ENCODE measurements at regions not wholly inside any gene's neighbourhood (a gene's known extent, or its start where the extent isn't known, plus 50 kb on each side); places are given as distances from the start of the nearest gene placed in this dataset.

DNA sequence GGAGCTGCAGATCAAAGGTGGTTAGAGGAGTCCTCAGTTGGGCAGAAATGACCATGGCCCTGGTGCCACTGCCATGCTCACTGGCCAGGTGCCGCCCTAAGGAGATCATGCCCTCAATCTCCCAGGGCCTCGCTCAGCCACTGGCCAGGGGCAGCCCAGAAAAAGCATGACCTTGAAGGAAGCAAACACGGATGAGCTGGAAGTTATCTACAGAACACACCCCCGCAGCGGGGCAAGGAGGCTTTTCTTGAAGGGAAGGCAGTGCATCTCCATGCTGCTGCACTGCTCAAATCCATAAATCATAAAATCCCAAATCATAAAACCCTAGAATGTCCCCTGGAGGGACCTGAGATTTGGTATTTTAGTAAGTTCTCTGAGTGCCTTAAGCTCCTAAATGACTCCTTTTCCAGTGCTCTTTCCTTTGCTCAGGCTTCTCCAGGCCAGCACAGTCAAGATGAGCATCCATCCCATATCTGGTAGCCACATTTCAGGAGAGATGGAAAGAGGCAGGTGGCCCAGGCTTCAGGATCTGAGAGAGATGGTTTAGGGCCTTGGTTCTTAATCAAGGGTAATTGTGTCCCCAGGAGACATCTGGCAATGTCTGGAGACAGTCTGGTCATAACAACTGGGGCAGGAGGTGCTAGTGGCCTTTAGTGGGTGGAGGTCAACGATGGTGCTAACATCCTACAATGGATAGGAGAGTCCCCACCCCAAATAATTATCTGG lies 217.3 kb downstream of the RBM19 start:
- Mint-ChIP-seq H3K27ac (no peak overlapping the region), H3K4me3 (no peak overlapping the region), H3K9me3 (ENCODE audit: low read depth) (no peaks in the 10 kb centered on the region), H3K27me3 (peaks cover 14% of the 10 kb centered on the region), H3K36me3 (ENCODE audit: low read depth) (no peaks in the 10 kb centered on the region), H3K4me1 (no peaks in the 10 kb centered on the region)
- no peak for ATAC-seq
- ChIA-PET CTCF (no interaction called here), POLR2A (no interaction called here)
- no peak for DNase-seq
- intact Hi-C loops (cut with DNase I, micrococcal nuclease): no loop called here

DNA sequence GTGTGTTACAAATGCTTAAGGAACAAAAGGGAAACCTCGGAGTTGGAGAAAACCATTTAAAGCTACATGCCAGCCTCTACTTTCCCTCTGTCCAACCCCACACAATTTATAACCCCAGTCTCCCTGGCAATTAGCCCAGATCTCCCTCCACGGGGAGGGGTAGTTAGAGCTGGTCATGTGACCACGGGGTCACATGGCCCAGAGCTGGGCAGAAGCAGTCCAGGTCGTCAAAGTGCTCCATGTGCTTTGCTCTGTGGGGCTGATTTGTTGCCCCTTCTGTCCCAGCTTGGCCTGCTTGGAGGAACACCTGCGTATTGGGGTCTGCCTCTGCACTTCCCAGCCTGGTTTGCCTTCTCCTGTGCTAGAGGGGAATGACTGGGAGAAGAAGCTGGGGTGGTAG lies 219.1 kb downstream of the RBM19 start:
- intact Hi-C loops (cut with DNase I, micrococcal nuclease): no loop called here
- DNase-seq (no peak), ATAC-seq (no peak)
- no peaks in the 10 kb centered on the region for H3K36me3 Mint-ChIP-seq (ENCODE audit: low read depth)
- no peak overlapping the region for H3K27ac Mint-ChIP-seq
- no peaks in the 10 kb centered on the region for H3K4me1 Mint-ChIP-seq
- H3K27me3 Mint-ChIP-seq: peaks cover 14% of the 10 kb centered on the region
- no peaks in the 10 kb centered on the region for H3K9me3 Mint-ChIP-seq (ENCODE audit: low read depth)
- ChIA-PET POLR2A (no interaction called here), CTCF (interaction anchor here (0.8 kb wide), 1 partner anchor 452 kb away, joined by 3 read pairs; no protein-coding TSS in a partner anchor)
- H3K4me3 Mint-ChIP-seq: no peak overlapping the region

DNA sequence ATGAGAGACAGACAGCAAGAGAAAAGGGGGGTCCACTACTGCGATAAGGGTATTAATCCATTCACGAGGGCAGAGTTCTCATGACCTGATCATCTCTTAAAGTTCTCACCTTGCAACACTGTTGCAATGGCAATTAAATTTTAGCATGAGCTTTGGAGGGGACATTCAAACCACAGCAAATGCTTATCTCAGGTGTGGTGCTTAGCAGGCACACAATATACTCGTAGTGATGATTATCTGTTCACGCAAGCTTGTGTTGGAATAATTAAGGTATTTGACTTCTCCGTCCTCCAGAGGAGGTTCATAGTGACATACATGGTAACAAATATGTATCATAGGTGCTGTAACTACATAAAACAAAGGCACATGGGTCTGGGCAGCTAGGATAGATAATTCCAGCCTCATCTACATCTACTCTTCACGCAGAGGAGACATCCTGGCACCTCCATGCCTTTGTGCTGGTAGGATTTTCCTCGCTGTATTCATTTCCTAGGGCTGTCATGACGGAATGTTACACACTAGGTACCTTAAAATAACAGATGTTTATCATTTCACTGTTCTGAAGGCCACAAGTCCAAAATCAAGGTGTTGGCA lies 221.2 kb downstream of the RBM19 start:
- DNase-seq (no peak), ATAC-seq (no peak)
- POLR2A ChIA-PET: no interaction called here
- H3K27me3 Mint-ChIP-seq: peaks cover 21% of the 10 kb centered on the region
- CTCF ChIA-PET: no interaction called here
- H3K9me3 Mint-ChIP-seq (ENCODE audit: low read depth): no peaks in the 10 kb centered on the region
- no peaks in the 10 kb centered on the region for H3K36me3 Mint-ChIP-seq (ENCODE audit: low read depth)
- intact Hi-C loops (cut with DNase I, micrococcal nuclease): no loop called here
- no peak overlapping the region for H3K4me3 Mint-ChIP-seq
- no peak overlapping the region for H3K27ac Mint-ChIP-seq
- H3K4me1 Mint-ChIP-seq: no peaks in the 10 kb centered on the region

DNA sequence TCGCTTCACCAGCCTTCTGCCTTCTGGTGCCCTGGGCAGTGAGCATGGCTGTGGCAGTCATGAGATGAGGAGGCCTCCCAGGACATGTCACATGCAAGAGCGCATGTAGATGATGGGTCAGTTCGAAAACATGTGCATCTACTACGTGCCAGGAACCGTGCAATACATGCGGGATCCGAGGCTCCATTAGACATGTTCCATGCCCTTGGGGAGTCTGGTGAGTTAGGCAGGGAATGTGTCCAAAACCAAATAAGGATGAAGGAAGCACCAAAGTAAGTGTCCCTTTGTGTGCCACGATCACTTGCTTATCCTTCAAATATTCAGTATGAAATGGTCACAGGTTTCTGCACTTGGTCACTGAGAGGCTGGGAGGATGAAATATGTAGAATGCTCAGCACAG lies 223.3 kb downstream of the RBM19 start:
- intact Hi-C loops (cut with DNase I, micrococcal nuclease): no loop called here

DNA sequence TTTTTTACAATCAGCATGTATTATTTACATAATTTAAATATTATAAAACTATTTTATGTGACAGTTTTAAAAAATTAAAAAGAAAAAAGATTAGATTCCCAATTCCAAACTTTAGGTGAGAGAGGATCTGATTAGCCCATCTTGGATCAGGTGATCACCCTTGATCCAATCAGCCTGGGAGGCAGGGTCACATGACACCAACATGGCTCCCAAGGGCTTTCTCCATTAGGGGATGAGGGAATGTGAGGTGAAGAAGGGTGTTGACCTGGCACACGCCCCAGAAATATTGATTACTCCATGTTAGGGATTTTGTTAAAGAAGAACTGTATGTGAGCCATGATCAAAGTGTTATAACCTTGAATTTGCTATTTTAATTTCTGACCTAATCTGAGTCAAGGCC lies 225.4 kb downstream of the RBM19 start:
- intact Hi-C loops (cut with DNase I, micrococcal nuclease): no loop called here
- CTCF ChIA-PET: interaction anchor here (0.6 kb wide), 1 partner anchor 100 kb away, joined by 3 read pairs; no protein-coding TSS in a partner anchor
- no peaks in the 10 kb centered on the region for H3K4me1 Mint-ChIP-seq
- ATAC-seq (no peak), DNase-seq (no peak)
- H3K9me3 Mint-ChIP-seq (ENCODE audit: low read depth): no peaks in the 10 kb centered on the region
- H3K27me3 Mint-ChIP-seq: peaks cover 17% of the 10 kb centered on the region
- no peak overlapping the region for H3K4me3 Mint-ChIP-seq
- POLR2A ChIA-PET: no interaction called here
- no peaks in the 10 kb centered on the region for H3K36me3 Mint-ChIP-seq (ENCODE audit: low read depth)
- no peak overlapping the region for H3K27ac Mint-ChIP-seq

More for the DNA sequence above, 223.3 kb downstream of the RBM19 start:
- Mint-ChIP-seq H3K9me3 (ENCODE audit: low read depth) (no peaks in the 10 kb centered on the region), H3K4me3 (no peak overlapping the region), H3K4me1 (no peaks in the 10 kb centered on the region), H3K36me3 (ENCODE audit: low read depth) (no peaks in the 10 kb centered on the region), H3K27me3 (peaks cover 20% of the 10 kb centered on the region), H3K27ac (no peak overlapping the region)
- ChIA-PET POLR2A (no interaction called here), CTCF (no interaction called here)
- ATAC-seq (no peak), DNase-seq (no peak)

DNA sequence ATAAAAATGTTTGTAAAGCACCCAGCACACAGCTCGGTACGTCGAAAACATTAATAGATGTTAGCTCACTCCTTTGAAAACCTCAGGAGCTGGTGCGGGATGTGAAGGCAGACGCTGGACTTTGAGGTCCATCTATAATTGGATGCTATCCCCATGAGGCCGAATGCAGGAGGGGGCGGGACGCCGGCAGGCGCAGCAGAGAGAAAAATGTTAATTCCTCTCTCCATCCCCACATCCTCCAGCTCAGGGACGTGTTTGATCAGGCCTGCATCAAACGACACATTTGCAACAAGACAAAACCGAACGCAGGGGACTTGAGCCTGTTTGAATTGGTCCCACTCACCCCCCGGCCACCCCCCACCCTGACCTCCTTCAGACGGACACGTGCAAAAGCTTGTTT lies 231.0 kb downstream of the RBM19 start:
- H3K4me3 Mint-ChIP-seq: no peak overlapping the region
- intact Hi-C loops (cut with DNase I, micrococcal nuclease): no loop called here
- no peak for DNase-seq
- no peaks in the 10 kb centered on the region for H3K4me1 Mint-ChIP-seq
- no peak for ATAC-seq
- POLR2A ChIA-PET: no interaction called here
- CTCF ChIA-PET: no interaction called here
- H3K36me3 Mint-ChIP-seq (ENCODE audit: low read depth): no peaks in the 10 kb centered on the region
- H3K27me3 Mint-ChIP-seq: peaks cover 7% of the 10 kb centered on the region
- no peaks in the 10 kb centered on the region for H3K9me3 Mint-ChIP-seq (ENCODE audit: low read depth)
- no peak overlapping the region for H3K27ac Mint-ChIP-seq

DNA sequence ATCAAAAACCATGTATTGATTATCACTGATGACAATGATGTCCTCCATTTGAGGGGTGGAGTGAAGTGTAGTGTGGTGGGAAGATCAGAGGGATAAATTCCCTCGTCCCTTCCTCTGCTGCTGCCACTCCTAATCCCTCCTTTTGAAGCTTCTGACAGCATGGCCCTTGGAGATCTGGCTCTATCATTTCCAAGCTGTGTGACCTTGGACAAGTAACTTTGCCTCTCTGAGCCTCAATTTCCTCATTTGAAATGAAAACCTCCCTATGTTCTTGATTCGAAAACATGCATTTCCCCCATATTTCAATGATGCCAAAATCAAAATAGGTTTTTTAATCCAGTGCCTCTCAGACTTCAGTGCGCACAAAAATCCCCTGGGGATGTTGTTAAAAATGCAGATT lies 231.6 kb downstream of the RBM19 start:
- intact Hi-C loops (cut with DNase I, micrococcal nuclease): no loop called here
- Mint-ChIP-seq H3K27ac (no peak overlapping the region), H3K4me3 (no peak overlapping the region), H3K36me3 (ENCODE audit: low read depth) (no peaks in the 10 kb centered on the region), H3K27me3 (peaks cover 5% of the 10 kb centered on the region), H3K9me3 (ENCODE audit: low read depth) (no peaks in the 10 kb centered on the region), H3K4me1 (no peaks in the 10 kb centered on the region)
- CTCF ChIA-PET: no interaction called here
- POLR2A ChIA-PET: no interaction called here
- no peak for DNase-seq
- no peak for ATAC-seq

DNA sequence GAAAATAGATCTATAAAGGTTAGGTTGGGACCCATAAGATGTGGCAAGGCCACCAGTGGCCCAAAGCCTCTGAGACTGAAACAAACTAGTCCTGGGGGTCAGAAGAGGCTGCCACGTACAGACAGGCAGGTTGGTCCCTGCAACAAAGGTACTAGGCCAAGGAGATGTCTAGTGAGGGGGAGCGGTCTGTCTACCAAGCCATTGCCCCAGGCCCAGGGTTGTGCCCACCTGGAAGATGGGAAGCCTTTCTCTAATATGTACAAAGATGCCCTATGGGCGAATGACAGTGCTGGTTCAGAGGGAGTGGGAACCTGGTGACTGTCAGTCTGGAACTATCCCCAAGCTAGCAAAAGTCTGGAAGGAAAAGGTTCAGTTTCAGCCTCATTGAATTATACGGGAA lies 233.2 kb downstream of the RBM19 start:
- ChIA-PET POLR2A (no interaction called here), CTCF (no interaction called here)
- no peak for ATAC-seq
- Mint-ChIP-seq H3K36me3 (ENCODE audit: low read depth) (no peaks in the 10 kb centered on the region), H3K4me1 (no peaks in the 10 kb centered on the region), H3K27ac (no peak overlapping the region), H3K27me3 (peaks cover 1% of the 10 kb centered on the region), H3K9me3 (ENCODE audit: low read depth) (no peaks in the 10 kb centered on the region), H3K4me3 (no peak overlapping the region)
- DNase-seq: no peak
- intact Hi-C loops (cut with DNase I, micrococcal nuclease): no loop called here

DNA sequence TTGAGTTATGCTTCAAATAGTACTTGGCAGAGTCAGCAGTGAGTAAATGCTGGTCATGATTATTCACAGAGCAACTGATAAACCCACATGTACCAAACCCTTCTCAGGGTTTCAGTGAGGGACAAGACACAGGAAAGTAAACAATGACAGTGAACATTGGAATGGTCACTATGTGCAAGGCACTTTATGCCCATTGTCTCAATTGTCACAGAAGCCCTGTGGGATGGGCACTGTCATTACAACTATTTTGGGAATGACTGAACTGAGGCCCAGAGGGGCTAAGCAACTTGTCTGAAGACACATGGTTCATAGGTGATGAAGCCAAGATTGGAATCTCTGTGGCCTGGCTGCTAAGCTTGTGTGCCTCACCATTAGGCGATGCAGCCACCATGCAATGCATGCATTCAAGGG lies 238.5 kb downstream of the RBM19 start:
- DNase-seq (no peak), ATAC-seq (no peak)
- Mint-ChIP-seq H3K9me3 (ENCODE audit: low read depth) (no peaks in the 10 kb centered on the region), H3K27me3 (peaks cover 2% of the 10 kb centered on the region), H3K36me3 (ENCODE audit: low read depth) (no peaks in the 10 kb centered on the region), H3K4me3 (no peak overlapping the region), H3K4me1 (no peaks in the 10 kb centered on the region), H3K27ac (no peak overlapping the region)
- intact Hi-C loops (cut with DNase I, micrococcal nuclease): no loop called here
- ChIA-PET CTCF (no interaction called here), POLR2A (no interaction called here)

DNA sequence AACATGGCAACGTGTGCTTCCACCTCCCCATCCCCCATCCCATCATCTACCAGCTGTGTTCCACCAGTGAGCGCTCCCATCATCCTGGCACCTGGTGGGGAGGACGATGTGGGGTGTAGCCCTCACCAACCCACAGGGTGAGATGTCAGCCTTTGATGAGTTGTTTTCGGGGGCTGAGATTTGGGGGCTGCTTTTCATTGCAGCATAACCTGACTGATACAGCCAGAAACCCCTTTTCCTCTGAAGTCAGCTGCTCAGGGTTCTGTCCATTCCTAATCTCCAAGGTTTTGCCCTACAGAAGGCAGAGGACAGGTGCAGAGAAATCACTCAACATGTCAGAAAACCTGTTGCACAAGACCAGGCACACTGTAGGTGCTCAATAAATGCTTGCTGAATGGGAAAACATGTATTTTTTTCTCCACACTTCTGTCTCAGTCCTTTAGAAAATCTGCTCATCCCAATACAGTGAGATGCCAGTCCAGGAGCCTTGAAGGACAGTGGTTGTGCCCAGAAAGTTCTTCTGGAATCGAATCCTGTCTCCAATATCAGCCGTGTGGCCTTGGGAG lies 239.8 kb downstream of the RBM19 start:
- Mint-ChIP-seq H3K36me3 (ENCODE audit: low read depth) (no peaks in the 10 kb centered on the region), H3K9me3 (ENCODE audit: low read depth) (no peaks in the 10 kb centered on the region), H3K27me3 (peaks cover 4% of the 10 kb centered on the region), H3K27ac (no peak overlapping the region), H3K4me1 (no peaks in the 10 kb centered on the region), H3K4me3 (no peak overlapping the region)
- intact Hi-C loops (cut with DNase I, micrococcal nuclease): no loop called here
- ChIA-PET CTCF (no interaction called here), POLR2A (no interaction called here)
- no peak for DNase-seq
- no peak for ATAC-seq

DNA sequence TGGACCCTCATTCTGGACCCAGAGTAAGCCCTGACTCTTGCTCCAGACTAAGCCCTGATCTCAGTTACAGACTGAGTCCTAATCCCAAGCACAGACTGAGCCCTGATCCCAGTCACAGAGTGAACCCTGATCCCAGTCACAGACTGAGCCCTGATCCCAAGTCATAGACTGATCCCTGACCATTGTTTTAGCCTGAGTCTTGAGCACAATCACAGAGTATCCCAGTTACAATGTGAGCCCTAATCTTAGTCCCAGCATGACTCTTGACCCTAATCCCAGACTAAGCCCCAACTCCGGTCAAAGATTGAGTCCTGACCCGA lies 240.6 kb downstream of the RBM19 start:
- Mint-ChIP-seq H3K27ac (no peak overlapping the region), H3K27me3 (peaks cover 4% of the 10 kb centered on the region), H3K4me1 (no peaks in the 10 kb centered on the region), H3K4me3 (no peak overlapping the region), H3K9me3 (ENCODE audit: low read depth) (no peaks in the 10 kb centered on the region), H3K36me3 (ENCODE audit: low read depth) (no peaks in the 10 kb centered on the region)
- intact Hi-C loops (cut with DNase I, micrococcal nuclease): no loop called here
- CTCF ChIA-PET: no interaction called here
- DNase-seq (no peak), ATAC-seq (no peak)
- POLR2A ChIA-PET: no interaction called here

DNA sequence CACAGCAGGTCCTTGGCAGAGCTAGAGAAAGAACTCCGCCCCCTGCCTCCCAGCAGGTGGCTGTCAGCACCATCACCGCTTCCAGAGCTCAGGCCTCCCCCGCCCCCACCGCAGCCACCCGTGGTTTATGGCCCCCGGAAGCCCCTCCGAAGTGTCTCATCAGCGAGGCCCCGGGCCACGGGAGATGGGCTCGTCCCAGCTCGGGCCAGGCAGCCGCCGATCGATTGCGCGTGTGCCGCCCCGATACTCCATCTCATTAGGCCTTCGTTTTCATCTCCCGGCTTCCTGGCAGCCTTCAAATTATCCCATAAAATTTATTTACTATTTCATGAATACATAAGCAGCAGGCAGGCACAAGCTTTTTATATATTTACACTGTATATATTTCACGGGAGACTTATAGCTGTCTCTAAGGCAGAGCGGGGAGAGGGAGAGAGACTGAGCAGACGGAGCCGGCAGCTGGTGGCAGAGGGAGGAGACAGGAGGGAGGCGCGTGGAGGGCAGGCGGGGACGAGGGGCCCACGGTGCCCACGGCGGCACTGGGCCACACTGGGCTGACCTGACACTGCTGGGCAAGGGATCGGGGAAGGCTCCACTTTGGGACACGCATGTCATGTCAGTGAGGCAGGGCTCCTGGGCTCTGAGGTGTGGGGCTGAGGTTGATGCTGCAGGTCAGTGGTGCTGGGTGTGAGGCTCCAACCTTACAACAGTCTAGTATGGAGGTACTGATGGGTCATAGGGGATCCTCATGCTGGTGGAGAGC lies 241.2 kb downstream of the RBM19 start:
- Mint-ChIP-seq H3K27me3 (peaks cover 4% of the 10 kb centered on the region), H3K9me3 (ENCODE audit: low read depth) (no peaks in the 10 kb centered on the region), H3K36me3 (ENCODE audit: low read depth) (no peaks in the 10 kb centered on the region), H3K4me3 (no peak overlapping the region), H3K27ac (no peak overlapping the region), H3K4me1 (no peaks in the 10 kb centered on the region)
- CTCF ChIA-PET: no interaction called here
- ATAC-seq (no peak), DNase-seq (no peak)
- intact Hi-C loops (cut with DNase I, micrococcal nuclease): no loop called here
- POLR2A ChIA-PET: no interaction called here
